AG04449 (cell line): ENCODE measurements at regions not wholly inside any gene's neighbourhood (a gene's known extent, or its start where the extent isn't known, plus 50 kb on each side); places are given as distances from the start of the nearest gene placed in this dataset.

Experiments
- CTCF ChIA-PET: fragments of 350-600 bp; formaldehyde crosslinking; extraction: SDS; loops from one replicate; lab custom pipeline; 2021; ENCODE audit warnings: antibody characterized with exemption; lab: Yijun Ruan, JAX
- POLR2A ChIA-PET: fragments of 400-600, 350-600 bp; formaldehyde crosslinking; extraction: SDS; loops from one replicate; lab custom pipeline; 2020; ENCODE audit warnings: antibody characterized with exemption, inconsistent platforms; lab: Yijun Ruan, JAX
- DNase-seq: peaks from one replicate; pipeline ENCODE4 v3.0.0-alpha.2; 2010; ENCODE audit warnings: low read depth, low spot score
- H3K4me3 ChIP-seq: 2 replicates; pipeline ENCODE4 v1.5.1; 2011; ENCODE audit warnings: low read depth, mild to moderate bottlenecking, control low read depth, low read length
- TF ChIP-seq, protein P1 (sequence below): IDR thresholded peaks from one replicate; pipeline ENCODE4 v1.5.1; 2011; ENCODE audit warnings: mild to moderate bottlenecking, moderate library complexity, low read length, control low read depth, inconsistent platforms; ENCODE audit not compliant: insufficient read depth; ENCODE audit errors: missing control alignments

DNA sequence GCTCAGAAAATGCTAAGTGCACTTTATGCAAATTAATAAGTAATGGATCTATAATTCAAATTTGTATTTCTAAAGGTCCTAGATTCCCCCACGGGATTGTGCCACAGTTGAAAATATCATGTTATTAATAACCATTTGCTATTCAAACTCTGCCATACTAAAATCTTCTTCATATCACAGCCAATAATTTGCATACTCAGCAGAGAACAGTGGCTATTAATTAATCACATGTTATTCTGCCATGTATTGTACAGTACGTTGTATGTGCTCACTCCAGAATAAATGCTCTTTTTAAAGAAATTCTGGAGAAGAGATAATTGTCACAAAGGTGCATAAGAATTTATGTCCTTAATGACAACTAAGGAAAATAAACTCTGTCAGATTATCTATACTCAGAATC is 184.9 kb upstream of the LUZP2 start:
- DNase-seq = no peak
- ChIA-PET POLR2A (no interaction called here), CTCF (interaction anchor here (1.0 kb wide), 1 partner anchor 18 kb away, joined by 3 read pairs; no protein-coding TSS in a partner anchor)
- no peak overlapping the region for H3K4me3 ChIP-seq
- TF ChIP-seq, protein P1, sequence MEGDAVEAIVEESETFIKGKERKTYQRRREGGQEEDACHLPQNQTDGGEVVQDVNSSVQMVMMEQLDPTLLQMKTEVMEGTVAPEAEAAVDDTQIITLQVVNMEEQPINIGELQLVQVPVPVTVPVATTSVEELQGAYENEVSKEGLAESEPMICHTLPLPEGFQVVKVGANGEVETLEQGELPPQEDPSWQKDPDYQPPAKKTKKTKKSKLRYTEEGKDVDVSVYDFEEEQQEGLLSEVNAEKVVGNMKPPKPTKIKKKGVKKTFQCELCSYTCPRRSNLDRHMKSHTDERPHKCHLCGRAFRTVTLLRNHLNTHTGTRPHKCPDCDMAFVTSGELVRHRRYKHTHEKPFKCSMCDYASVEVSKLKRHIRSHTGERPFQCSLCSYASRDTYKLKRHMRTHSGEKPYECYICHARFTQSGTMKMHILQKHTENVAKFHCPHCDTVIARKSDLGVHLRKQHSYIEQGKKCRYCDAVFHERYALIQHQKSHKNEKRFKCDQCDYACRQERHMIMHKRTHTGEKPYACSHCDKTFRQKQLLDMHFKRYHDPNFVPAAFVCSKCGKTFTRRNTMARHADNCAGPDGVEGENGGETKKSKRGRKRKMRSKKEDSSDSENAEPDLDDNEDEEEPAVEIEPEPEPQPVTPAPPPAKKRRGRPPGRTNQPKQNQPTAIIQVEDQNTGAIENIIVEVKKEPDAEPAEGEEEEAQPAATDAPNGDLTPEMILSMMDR = no peak

DNA sequence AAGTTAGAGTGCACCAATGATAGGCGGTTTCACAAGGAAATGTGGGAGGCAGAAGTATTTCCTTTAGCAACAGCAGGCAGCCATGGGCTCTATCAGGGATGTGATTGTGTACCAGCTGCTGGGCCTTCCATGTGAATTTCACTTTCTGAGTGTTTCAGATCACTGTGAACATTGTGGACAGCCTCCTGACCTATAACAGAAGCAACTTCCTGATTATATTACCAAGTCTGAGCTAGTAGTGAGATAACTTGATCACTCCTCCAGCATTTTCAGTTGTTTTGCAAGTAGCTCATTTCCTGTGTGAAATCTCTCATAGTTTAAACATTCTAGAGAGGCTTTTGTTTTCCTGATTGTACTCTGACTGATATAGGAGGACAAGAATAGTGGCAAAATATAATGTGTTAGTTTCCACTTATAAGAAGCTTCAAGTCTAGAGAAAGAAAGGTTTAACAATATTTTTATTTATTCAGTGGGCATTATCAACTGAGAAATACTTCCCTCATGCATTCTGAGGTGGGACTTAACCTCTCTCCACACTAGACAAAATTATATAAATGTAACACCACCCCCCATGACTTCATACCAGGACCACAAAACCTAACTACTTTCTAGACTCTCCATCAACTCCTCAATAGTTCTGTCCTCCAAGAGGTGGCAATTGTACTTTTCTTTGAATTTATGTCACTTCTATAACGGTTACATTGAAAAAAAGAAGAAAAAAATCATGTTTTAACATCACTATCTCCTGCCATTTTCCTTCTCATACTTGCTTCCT is 184.2 kb upstream of the LUZP2 start:
- TF ChIP-seq, protein P1 = no peak
- DNase-seq = peak; percentile 3
- no peak overlapping the region for H3K4me3 ChIP-seq
- POLR2A ChIA-PET = no interaction called here
- CTCF ChIA-PET = interaction anchor here (1.0 to 1.1 kb wide), 2 partner anchors 9 to 1199 kb away, joined by 3 read pairs; no protein-coding TSS in a partner anchor

DNA sequence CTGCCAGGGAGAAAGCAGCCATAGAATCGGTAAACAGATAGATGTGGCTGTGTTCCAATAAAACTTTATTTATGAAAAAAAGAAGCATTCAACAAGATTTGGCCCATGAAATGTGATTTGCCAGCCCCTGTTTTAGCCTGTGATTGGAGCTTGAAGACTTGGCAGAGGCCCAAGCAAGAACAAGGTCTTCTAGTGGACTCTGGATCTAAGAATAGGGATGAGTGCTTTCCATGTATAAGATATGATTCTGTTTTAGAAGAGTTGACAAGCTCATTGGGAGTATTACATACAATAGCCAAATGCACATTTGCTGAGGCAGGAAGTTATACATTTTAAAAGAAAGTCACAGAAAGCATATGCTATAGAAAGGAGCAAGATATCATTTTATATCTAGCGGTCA is 175.6 kb upstream of the LUZP2 start:
- ChIA-PET CTCF (interaction anchor here (0.6 to 0.7 kb wide), 2 partner anchors 8 to 1336 kb away, joined by 3 read pairs; no protein-coding TSS in a partner anchor), POLR2A (no interaction called here)
- TF ChIP-seq, protein P1 = no peak
- no peak for DNase-seq
- H3K4me3 ChIP-seq = no peak overlapping the region

DNA sequence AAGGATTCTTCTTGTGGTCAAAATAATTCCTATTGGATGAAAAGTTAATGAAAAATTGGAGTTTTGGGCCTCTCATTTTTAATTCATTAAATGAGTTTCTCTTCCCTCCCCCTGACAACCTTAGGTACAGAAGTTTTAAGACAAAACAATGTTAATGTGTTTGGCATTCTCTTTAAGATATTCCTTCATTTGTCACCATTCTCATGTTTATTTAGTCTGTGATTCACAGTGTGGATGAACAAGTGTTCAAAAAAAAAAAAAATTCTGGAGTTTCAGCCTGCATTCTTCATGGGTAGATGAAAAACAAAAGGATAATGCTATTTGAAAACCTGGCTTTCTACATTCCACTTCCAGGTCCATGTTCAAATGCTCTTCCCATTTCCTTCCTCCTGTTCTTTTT is 172.6 kb upstream of the LUZP2 start:
- no peak overlapping the region for H3K4me3 ChIP-seq
- ChIA-PET POLR2A (interaction anchor here (0.7 kb wide), 1 partner anchor 1118 kb away, joined by 4 read pairs; no protein-coding TSS in a partner anchor), CTCF (interaction anchor here (0.6 to 0.7 kb wide), 2 partner anchors 8 to 605 kb away, joined by 3 read pairs; no protein-coding TSS in a partner anchor)
- TF ChIP-seq, protein P1 = no peak
- peak; percentile 17 for DNase-seq

DNA sequence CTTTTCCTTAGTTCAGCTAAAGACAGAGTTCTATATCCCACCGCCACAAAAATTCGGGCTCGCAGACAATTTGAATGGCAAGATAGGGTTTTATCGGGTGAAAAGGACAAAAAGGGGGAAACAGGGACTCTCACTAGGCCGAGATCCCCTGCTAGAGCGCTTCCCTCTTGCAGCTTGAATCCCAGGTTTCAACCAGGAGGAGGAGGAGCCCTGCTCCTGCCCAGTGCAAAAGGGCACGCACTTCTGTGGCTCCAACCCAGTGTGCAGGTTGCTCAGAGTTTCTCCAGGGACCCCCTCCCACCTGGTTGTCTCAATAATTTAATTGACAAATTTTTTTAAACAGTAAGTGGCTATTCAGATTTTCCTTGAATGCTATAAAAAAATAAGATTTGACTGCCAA is 152.6 kb upstream of the LUZP2 start:
- no peak for DNase-seq
- CTCF ChIA-PET = no interaction called here
- no peak overlapping the region for H3K4me3 ChIP-seq
- POLR2A ChIA-PET = no interaction called here
- TF ChIP-seq, protein P1 = no peak

DNA sequence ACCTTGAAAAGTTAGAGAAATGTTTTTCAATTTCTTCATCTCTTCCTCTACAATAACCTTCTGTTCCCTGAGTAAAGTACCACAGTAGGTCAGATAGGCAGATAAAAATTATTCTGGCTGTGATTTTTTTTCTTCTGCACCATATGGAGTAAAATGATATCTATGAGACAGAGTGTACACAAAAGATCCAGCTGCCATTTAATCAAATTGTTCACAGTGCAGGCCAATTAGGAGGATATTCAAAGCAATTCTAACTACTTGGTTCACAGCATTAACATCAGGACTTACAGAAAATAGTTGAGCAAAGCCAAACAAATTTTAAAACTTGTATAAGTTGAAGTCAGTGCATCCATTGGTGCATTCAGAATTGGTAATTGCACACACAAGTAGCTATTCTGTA is 147.9 kb upstream of the LUZP2 start:
- CTCF ChIA-PET = no interaction called here
- POLR2A ChIA-PET = no interaction called here
- TF ChIP-seq, protein P1 = no peak
- no peak overlapping the region for H3K4me3 ChIP-seq
- no peak for DNase-seq
